Esophagus muscularis mucosa (tissue), 3 donors: ENCODE measurements at regions not wholly inside any gene's neighbourhood (a gene's known extent, or its start where the extent isn't known, plus 50 kb on each side); places are given as distances from the start of the nearest gene placed in this dataset.

Experiments
- EP300 ChIP-seq: sonication (generic); formaldehyde crosslinking; IDR thresholded peaks from one replicate; pipeline ENCODE4 v1.6.1; 2017; ENCODE audit warnings: antibody characterized with exemption
- TF ChIP-seq, protein P1 (sequence below), 3 experiments: fragments of 200-600 bp in 2 of 3; fragments of 450-650 bp in 1 of 3; sonication (generic) in 2 of 3; IDR thresholded peaks; one replicate each; pipeline ENCODE4 v1.5.1; 2017 to 2019; ENCODE audit warnings: antibody characterized with exemption in 3 of 3, mild to moderate bottlenecking in 2 of 3, moderate library complexity in 1 of 3

- TF ChIP-seq, protein P1, sequence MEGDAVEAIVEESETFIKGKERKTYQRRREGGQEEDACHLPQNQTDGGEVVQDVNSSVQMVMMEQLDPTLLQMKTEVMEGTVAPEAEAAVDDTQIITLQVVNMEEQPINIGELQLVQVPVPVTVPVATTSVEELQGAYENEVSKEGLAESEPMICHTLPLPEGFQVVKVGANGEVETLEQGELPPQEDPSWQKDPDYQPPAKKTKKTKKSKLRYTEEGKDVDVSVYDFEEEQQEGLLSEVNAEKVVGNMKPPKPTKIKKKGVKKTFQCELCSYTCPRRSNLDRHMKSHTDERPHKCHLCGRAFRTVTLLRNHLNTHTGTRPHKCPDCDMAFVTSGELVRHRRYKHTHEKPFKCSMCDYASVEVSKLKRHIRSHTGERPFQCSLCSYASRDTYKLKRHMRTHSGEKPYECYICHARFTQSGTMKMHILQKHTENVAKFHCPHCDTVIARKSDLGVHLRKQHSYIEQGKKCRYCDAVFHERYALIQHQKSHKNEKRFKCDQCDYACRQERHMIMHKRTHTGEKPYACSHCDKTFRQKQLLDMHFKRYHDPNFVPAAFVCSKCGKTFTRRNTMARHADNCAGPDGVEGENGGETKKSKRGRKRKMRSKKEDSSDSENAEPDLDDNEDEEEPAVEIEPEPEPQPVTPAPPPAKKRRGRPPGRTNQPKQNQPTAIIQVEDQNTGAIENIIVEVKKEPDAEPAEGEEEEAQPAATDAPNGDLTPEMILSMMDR (IDR thresholded peaks at IDR 0.05): no peak
- TF ChIP-seq EP300: no peak
Measured at GRCh38 chr6:22412994-22413393, 116.2 kb upstream of the PRL start.
